Coronary artery (tissue), 2 donors: ENCODE measurements at regions not wholly inside any gene's neighbourhood (a gene's known extent, or its start where the extent isn't known, plus 50 kb on each side); places are given as distances from the start of the nearest gene placed in this dataset.

Experiments used
- DNase-seq: peaks from one replicate; pipeline ENCODE4 v3.0.0-alpha.2; 2017; ENCODE audit warnings: low spot score
- H3K27ac ChIP-seq, 2 donors: fragments of 200-600 bp; sonication (generic); one replicate each; pipeline ENCODE4 v1.5.1; 2016 to 2019
- H3K4me3 ChIP-seq: fragments of 200-600 bp; sonication (generic); 2 replicates; pipeline ENCODE4 v1.5.1; 2016; ENCODE audit warnings: mild to moderate bottlenecking, moderate library complexity
- TF ChIP-seq, protein P1 (sequence below): fragments of 200-600 bp; sonication (generic); IDR thresholded peaks from one replicate; pipeline ENCODE4 v1.5.1; 2019; ENCODE audit warnings: antibody characterized with exemption

GRCh38 chr9:111180811-111181210, 142.5 kb upstream of the LPAR1 start:
- no peak for DNase-seq
- TF ChIP-seq, protein P1, sequence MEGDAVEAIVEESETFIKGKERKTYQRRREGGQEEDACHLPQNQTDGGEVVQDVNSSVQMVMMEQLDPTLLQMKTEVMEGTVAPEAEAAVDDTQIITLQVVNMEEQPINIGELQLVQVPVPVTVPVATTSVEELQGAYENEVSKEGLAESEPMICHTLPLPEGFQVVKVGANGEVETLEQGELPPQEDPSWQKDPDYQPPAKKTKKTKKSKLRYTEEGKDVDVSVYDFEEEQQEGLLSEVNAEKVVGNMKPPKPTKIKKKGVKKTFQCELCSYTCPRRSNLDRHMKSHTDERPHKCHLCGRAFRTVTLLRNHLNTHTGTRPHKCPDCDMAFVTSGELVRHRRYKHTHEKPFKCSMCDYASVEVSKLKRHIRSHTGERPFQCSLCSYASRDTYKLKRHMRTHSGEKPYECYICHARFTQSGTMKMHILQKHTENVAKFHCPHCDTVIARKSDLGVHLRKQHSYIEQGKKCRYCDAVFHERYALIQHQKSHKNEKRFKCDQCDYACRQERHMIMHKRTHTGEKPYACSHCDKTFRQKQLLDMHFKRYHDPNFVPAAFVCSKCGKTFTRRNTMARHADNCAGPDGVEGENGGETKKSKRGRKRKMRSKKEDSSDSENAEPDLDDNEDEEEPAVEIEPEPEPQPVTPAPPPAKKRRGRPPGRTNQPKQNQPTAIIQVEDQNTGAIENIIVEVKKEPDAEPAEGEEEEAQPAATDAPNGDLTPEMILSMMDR = no peak
- no peak overlapping the region for H3K27ac ChIP-seq
- H3K4me3 ChIP-seq = no peak overlapping the region

- no peak for DNase-seq
- H3K4me3 ChIP-seq = no peak overlapping the region
- TF ChIP-seq, protein P1 = no peak
Measured at GRCh38 chr9:111179577-111179976, 141.3 kb upstream of the LPAR1 start.

DNA sequence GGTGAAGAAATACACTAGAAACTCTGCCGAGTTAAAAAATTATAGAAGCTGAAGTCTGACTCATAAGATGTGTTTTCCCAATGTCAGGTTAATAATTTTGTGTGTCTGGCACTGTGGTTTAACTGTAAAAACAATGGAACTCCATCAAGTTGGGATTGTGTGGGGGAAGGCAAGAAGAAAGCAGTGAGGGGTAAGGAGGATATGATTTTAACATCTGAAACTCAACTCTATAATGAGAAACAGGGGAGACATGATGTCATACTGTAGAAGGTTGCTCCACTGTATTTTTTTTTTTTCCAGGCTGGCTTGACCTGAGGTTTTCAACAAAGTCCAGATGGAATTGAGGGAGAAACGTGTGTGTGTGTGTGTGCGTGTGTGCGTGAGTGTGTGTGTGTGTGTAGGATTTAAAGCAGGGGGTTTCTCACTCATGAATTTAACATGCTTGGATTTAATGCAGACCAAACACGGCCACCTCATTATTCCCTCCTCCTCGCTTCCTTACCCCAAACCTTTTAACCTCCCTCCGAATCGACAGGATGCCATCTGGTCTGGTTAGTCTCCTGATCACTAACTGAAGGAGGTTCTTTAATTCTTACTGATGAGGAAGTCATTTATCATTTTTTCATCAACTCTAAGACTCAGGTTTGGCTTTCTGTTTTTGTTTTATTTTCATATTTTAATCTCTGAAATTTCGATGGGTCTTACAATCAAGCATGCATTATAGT, 140.2 kb upstream of the LPAR1 start:
- Histone ChIP-seq H3K27ac (no peak overlapping the region), H3K4me3 (no peak overlapping the region)
- TF ChIP-seq, protein P1 = no peak
- no peak for DNase-seq

More at GRCh38 chr9:111179577-111179976, 141.3 kb upstream of the LPAR1 start:
- H3K27ac ChIP-seq = no peak overlapping the region

- TF ChIP-seq, protein P1 = no peak
Measured at GRCh38 chr9:111176511-111176910, 138.2 kb upstream of the LPAR1 start.

DNA sequence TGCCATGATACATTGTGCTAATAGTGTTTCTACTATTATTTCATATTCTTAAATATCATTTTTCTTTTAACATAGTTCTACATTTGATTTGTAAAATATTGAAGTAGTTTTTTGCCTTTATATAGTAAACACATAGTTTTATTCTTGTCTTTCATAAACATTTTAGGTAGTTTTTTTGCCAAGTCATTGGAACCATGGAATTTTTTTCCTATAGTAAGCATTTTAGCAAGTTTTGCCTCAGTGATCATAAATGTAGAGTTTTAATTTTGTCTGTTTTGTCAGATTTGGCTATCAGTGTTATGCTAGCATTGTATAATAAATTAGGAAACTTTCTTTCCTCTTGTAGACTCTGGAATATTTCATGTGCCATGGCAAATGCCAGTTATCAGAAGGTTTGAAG, 137.1 kb upstream of the LPAR1 start:
- Histone ChIP-seq H3K27ac (no peak overlapping the region), H3K4me3 (no peak overlapping the region)
- DNase-seq = no peak
- TF ChIP-seq, protein P1 = no peak

More at GRCh38 chr9:111176511-111176910, 138.2 kb upstream of the LPAR1 start:
- H3K4me3 ChIP-seq = no peak overlapping the region
- no peak overlapping the region for H3K27ac ChIP-seq
- no peak for DNase-seq

DNA sequence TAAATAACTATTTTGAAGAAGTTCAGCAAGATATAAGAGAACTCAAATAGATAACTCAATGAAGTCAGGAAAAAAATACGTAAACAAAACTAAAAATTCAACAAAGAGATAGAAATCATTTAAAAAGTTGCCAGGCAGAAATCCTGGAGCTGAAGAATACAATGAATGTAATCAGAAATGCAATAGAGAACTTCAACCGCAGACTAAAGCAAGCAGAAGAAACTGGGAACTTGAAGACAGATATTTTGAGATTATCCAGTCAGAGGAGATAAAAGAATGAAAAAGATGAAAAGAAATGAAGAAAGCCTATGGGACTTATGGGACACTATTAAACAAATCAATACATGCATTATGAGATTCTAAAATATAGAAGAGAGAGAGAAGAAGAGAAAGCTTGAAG, 129.1 kb upstream of the LPAR1 start:
- Histone ChIP-seq H3K27ac (no peak overlapping the region), H3K4me3 (no peak overlapping the region)
- no peak for DNase-seq
- TF ChIP-seq, protein P1 = no peak

- no peak overlapping the region for H3K4me3 ChIP-seq
- no peak for DNase-seq
- peak overlapping the region in 1 of 2 donors; percentile 71 for H3K27ac ChIP-seq
- TF ChIP-seq, protein P1 = no peak
Measured at GRCh38 chr9:111163716-111164389, 125.6 kb upstream of the LPAR1 start.
